HG03575 (cell line): ENCODE measurements at regions not wholly inside any gene's neighbourhood (a gene's known extent, or its start where the extent isn't known, plus 50 kb on each side); places are given as distances from the start of the nearest gene placed in this dataset.
A peak's percentile ranks its signal among the peaks of the same experiment; 100 is the strongest.

Source experiments
- ATAC-seq: cut with Tn5 transposase; IDR thresholded peaks from one replicate; pipeline ENCODE4 v1.9.1; 2021; ENCODE audit not compliant: unreplicated experiment, insufficient number of reproducible peaks, low FRiP score; ENCODE audit errors: extremely low read depth

GRCh38 chr13:73803997-73804396, 330.2 kb downstream of the KLF12 start:
- no peak for ATAC-seq

GRCh38 chr13:73800011-73800410, 334.2 kb downstream of the KLF12 start:
- ATAC-seq, result no peak

GRCh38 chr13:73794755-73795154, 339.4 kb downstream of the KLF12 start:
- ATAC-seq, result no peak

GRCh38 chr13:73793361-73793760, 340.8 kb downstream of the KLF12 start:
- no peak for ATAC-seq

GRCh38 chr13:73792796-73793195, 341.4 kb downstream of the KLF12 start:
- ATAC-seq, result no peak

- no peak for ATAC-seq
Measured at GRCh38 chr13:73782450-73783449, 351.5 kb downstream of the KLF12 start.

- ATAC-seq, result no peak
Measured at GRCh38 chr13:73781384-73781783, 352.8 kb downstream of the KLF12 start.

GRCh38 chr13:73779881-73780280, 354.3 kb downstream of the KLF12 start:
- no peak for ATAC-seq

GRCh38 chr13:73778242-73778864, 355.9 kb downstream of the KLF12 start:
- no peak for ATAC-seq

GRCh38 chr13:73777134-73777533, 357.1 kb downstream of the KLF12 start:
- no peak for ATAC-seq

GRCh38 chr13:73776151-73776785, 357.9 kb downstream of the KLF12 start:
- ATAC-seq, result no peak

- no peak for ATAC-seq
Measured at GRCh38 chr13:73773168-73773549, 361.0 kb downstream of the KLF12 start.

- ATAC-seq, result no peak
Measured at GRCh38 chr13:73772449-73773167, 361.6 kb downstream of the KLF12 start.

- no peak for ATAC-seq
Measured at GRCh38 chr13:73767747-73768315, 366.4 kb downstream of the KLF12 start.

GRCh38 chr13:73767191-73767741, 366.9 kb downstream of the KLF12 start:
- no peak for ATAC-seq

GRCh38 chr13:73765651-73766384, 368.4 kb downstream of the KLF12 start:
- ATAC-seq, result peak; percentile 66

GRCh38 chr13:73759434-73759833, 374.8 kb downstream of the KLF12 start:
- ATAC-seq, result no peak
